ENCODE measurements at regions not wholly inside any gene's neighbourhood (a gene's known extent, or its start where the extent isn't known, plus 50 kb on each side); places are given as distances from the start of the nearest gene placed in this dataset.

- TF ChIP-seq ZNF512 (CRISPR knock-in tag; IDR thresholded peaks at IDR 0.05; ENCODE audit: borderline replicate concordance) (no peak), GABPB1 (CRISPR knock-in tag; IDR thresholded peaks at IDR 0.05) (no peak), ARID4B (CRISPR knock-in tag; IDR thresholded peaks at IDR 0.05; ENCODE audit: borderline replicate concordance) (no peak), ZNF425 (CRISPR knock-in tag; conservative IDR thresholded peaks at IDR 0.05) (no peak), CTCF (IDR thresholded peaks at IDR 0.05) (no peak), ESRRA (CRISPR knock-in tag; IDR thresholded peaks at IDR 0.05; ENCODE audit: borderline replicate concordance) (no peak), ZNF121 (CRISPR knock-in tag; IDR thresholded peaks at IDR 0.05) (no peak), ZNF532 (CRISPR knock-in tag; IDR thresholded peaks at IDR 0.05; ENCODE audit: borderline replicate concordance) (no peak)
Observed at GRCh38 chrX:148135738-148136137, 154.6 kb downstream of the FMR1NB start (continued).

- H3K4me1 Mint-ChIP-seq = 0 out of 2 replicates have a peak, but pooled peaks cover 8% of the 10 kb centered on the region
Observed at GRCh38 chrX:148146121-148146520, 165.0 kb downstream of the FMR1NB start.

More at GRCh38 chrX:148146121-148146520, 165.0 kb downstream of the FMR1NB start:
- no peak overlapping the region for H3K4me3 Mint-ChIP-seq
- no peak overlapping the region for H3K27ac Mint-ChIP-seq
- POLR2A ChIA-PET = no interaction called here
- no peak for TF ChIP-seq MYBL2 (CRISPR knock-in tag; IDR thresholded peaks at IDR 0.05)
- H3K9me3 Mint-ChIP-seq = no peaks in the 10 kb centered on the region
- H3K27me3 Mint-ChIP-seq (ENCODE audit: low read depth) = no peaks in the 10 kb centered on the region
- ATAC-seq (no peak), DNase-seq (ENCODE audit: low spot score) (no peak)
- CTCF ChIA-PET = no interaction called here
- H3K36me3 Mint-ChIP-seq = no peaks in the 10 kb centered on the region
